Astrocyte (in vitro differentiated cells and primary cell): ENCODE measurements at regions not wholly inside any gene's neighbourhood (a gene's known extent, or its start where the extent isn't known, plus 50 kb on each side); places are given as distances from the start of the nearest gene placed in this dataset.
A peak's percentile ranks its signal among the peaks of the same experiment; 100 is the strongest.

Experiments
- DNase-seq: peaks from one replicate; pipeline ENCODE4 v3.0.0-alpha.2; 2010; ENCODE audit warnings: low read depth
- FAIRE-seq: peaks from 2 replicates; lab custom pipeline; 2011; peaks lifted over from hg19 to GRCh38; lab: Jason Lieb, UNC
- H2AFZ ChIP-seq: 2 replicates; pipeline ENCODE4 v1.6.0; 2012; ENCODE audit warnings: low read depth, low read length, inconsistent platforms
- H3K27ac ChIP-seq: 2 replicates; pipeline ENCODE4 v1.5.1; 2011; ENCODE audit warnings: low read depth, low read length, inconsistent platforms
- H3K27me3 ChIP-seq: 2 replicates; pipeline ENCODE4 v1.6.0; 2011; ENCODE audit warnings: low read length, inconsistent platforms; ENCODE audit not compliant: insufficient read depth
- H3K36me3 ChIP-seq: 2 replicates; pipeline ENCODE4 v1.5.1; 2011; ENCODE audit warnings: low read length, inconsistent platforms; ENCODE audit not compliant: insufficient read depth
- H3K4me1 ChIP-seq: 2 replicates; pipeline ENCODE4 v1.5.1; 2011; ENCODE audit warnings: low read length, inconsistent platforms; ENCODE audit not compliant: insufficient read depth
- H3K4me2 ChIP-seq: 2 replicates; pipeline ENCODE4 v1.6.0; 2012; ENCODE audit warnings: low read length, inconsistent platforms
- H3K4me3 ChIP-seq: 2 replicates; pipeline ENCODE4 v1.5.1; 2011; ENCODE audit warnings: low read depth, mild to moderate bottlenecking, low read length, inconsistent platforms; ENCODE audit not compliant: insufficient read depth
- H3K79me2 ChIP-seq: 2 replicates; pipeline ENCODE4 v1.6.0; 2012; ENCODE audit warnings: mild to moderate bottlenecking, low read length, inconsistent platforms; ENCODE audit not compliant: insufficient read depth
- H3K9ac ChIP-seq: 2 replicates; pipeline ENCODE4 v1.6.0; 2012; ENCODE audit warnings: mild to moderate bottlenecking, low read length, inconsistent platforms
- H3K9me3 ChIP-seq: 2 replicates; pipeline ENCODE4 v1.5.1; 2012; ENCODE audit warnings: low read depth, mild to moderate bottlenecking, low read length, inconsistent platforms; ENCODE audit not compliant: insufficient read depth
- H4K20me1 ChIP-seq: 2 replicates; pipeline ENCODE4 v1.6.0; 2012; ENCODE audit warnings: low read length, inconsistent platforms; ENCODE audit not compliant: insufficient read depth
- H3K27ac Mint-ChIP-seq: one replicate; pipeline ENCODE4 v1.8.0; 2021; ENCODE audit warnings: mild to moderate bottlenecking, mixed read lengths; ENCODE audit not compliant: unreplicated experiment
- H3K27me3 Mint-ChIP-seq: one replicate; pipeline ENCODE4 v1.8.0; 2021; ENCODE audit warnings: low read depth, mixed read lengths; ENCODE audit not compliant: unreplicated experiment
- H3K36me3 Mint-ChIP-seq: one replicate; pipeline ENCODE4 v1.8.0; 2021; ENCODE audit warnings: low read depth, mixed read lengths; ENCODE audit not compliant: unreplicated experiment
- H3K4me1 Mint-ChIP-seq: one replicate; pipeline ENCODE4 v1.8.0; 2021; ENCODE audit warnings: low read depth, mixed read lengths; ENCODE audit not compliant: unreplicated experiment
- H3K4me3 Mint-ChIP-seq: one replicate; pipeline ENCODE4 v1.8.0; 2021; ENCODE audit warnings: mild to moderate bottlenecking, moderate library complexity, mixed read lengths; ENCODE audit not compliant: unreplicated experiment
- H3K9me3 Mint-ChIP-seq: one replicate; pipeline ENCODE4 v1.8.0; 2021; ENCODE audit warnings: mild to moderate bottlenecking, mixed read lengths; ENCODE audit not compliant: unreplicated experiment
- CTCF ChIP-seq: IDR thresholded peaks from 2 replicates; pipeline ENCODE4 v1.5.1; 2011; ENCODE audit warnings: low read depth, mild to moderate bottlenecking, inconsistent platforms, low read length, moderate library complexity; ENCODE audit not compliant: insufficient read depth
- EZH2 ChIP-seq: IDR thresholded peaks from 2 replicates; pipeline ENCODE4 v1.6.1; 2012; ENCODE audit warnings: mild to moderate bottlenecking, low read length, inconsistent platforms; ENCODE audit not compliant: insufficient read depth

- Histone ChIP-seq H3K9me3 (no peaks in the 10 kb centered on the region), H3K4me1 (no peaks in the 10 kb centered on the region), H3K79me2 (no peaks in the 10 kb centered on the region), H3K36me3 (no peaks in the 10 kb centered on the region), H3K9ac (no peak overlapping the region), H3K4me3 (no peak overlapping the region), H2AFZ (no peak overlapping the region), H3K27me3 (no peaks in the 10 kb centered on the region), H4K20me1 (no peaks in the 10 kb centered on the region), H3K27ac (no peak overlapping the region), H3K4me2 (no peak overlapping the region)
- Mint-ChIP-seq H3K4me1 (no peaks in the 10 kb centered on the region), H3K36me3 (no peaks in the 10 kb centered on the region), H3K27ac (no peak overlapping the region), H3K9me3 (no peaks in the 10 kb centered on the region), H3K4me3 (no peak overlapping the region), H3K27me3 (no peaks in the 10 kb centered on the region)
- TF ChIP-seq CTCF (no peak), EZH2 (no peak)
- DNase-seq (no peak), FAIRE-seq (no peak)
Measured at GRCh38 chr3:77720460-77720971, 680.6 kb downstream of the ROBO2 start.

- Mint-ChIP-seq H3K27ac (no peak overlapping the region), H3K4me3 (no peak overlapping the region)
- peak; percentile 9 for DNase-seq
Measured at GRCh38 chr3:77726517-77726916, 686.6 kb downstream of the ROBO2 start.

More at GRCh38 chr3:77726517-77726916, 686.6 kb downstream of the ROBO2 start:
- Mint-ChIP-seq H3K36me3 (no peaks in the 10 kb centered on the region), H3K9me3 (no peaks in the 10 kb centered on the region), H3K4me1 (no peaks in the 10 kb centered on the region), H3K27me3 (no peaks in the 10 kb centered on the region)
- no peak for FAIRE-seq
- Histone ChIP-seq H3K4me3 (no peak overlapping the region), H3K4me1 (peaks cover 2% of the 10 kb centered on the region), H3K79me2 (no peaks in the 10 kb centered on the region), H4K20me1 (no peaks in the 10 kb centered on the region), H3K27ac (no peak overlapping the region), H2AFZ (no peak overlapping the region), H3K9me3 (no peaks in the 10 kb centered on the region), H3K36me3 (no peaks in the 10 kb centered on the region), H3K9ac (no peak overlapping the region), H3K27me3 (no peaks in the 10 kb centered on the region), H3K4me2 (no peak overlapping the region)
- TF ChIP-seq CTCF (no peak), EZH2 (no peak)
